ENCODE measurements at regions not wholly inside any gene's neighbourhood (a gene's known extent, or its start where the extent isn't known, plus 50 kb on each side); places are given as distances from the start of the nearest gene placed in this dataset.

DNA sequence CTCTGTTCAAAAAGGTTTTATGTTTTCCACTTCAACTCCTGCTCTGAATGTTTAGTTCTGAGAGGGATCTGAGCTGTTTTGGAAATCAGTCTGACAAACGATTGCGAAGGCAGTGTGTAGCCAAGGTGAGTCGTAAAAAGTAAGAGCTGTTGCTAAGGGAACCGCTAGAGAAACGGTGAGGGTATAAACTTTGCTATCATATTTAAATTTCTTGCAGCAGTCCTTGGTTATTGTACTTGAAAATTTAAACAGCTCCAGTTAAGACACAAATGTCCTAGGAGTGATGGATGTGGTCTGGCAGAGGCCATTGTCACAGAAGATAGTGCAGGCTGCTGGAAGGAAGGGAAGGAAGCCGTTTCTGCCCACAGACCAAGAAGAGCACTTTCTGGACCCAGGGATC, 64.9 kb upstream of the CITED2 start:
- in situ Hi-C loops (cut with MboI; ENCODE audit: low sequenced_read_pairs) = no loop called here

DNA sequence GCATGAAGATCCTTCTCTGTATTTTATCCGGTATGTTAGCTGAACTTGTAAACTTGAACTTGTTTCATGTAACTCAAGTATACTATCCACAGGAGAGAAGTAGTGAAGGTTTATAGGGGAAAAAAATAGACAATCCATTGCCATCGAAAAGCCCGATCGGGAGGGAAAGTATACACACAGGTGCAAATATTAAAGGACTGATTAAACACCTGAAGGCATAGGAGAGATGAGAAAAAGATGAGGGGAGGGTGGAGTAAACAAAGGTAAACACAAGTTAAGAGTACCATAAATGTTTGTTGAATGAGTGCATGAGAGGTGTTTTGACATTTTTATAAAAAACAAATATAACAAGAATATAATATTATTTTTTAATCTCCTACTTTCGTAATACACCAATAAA, 64.3 kb upstream of the CITED2 start:
- in situ Hi-C loops (cut with MboI; ENCODE audit: low sequenced_read_pairs) = no loop called here

DNA sequence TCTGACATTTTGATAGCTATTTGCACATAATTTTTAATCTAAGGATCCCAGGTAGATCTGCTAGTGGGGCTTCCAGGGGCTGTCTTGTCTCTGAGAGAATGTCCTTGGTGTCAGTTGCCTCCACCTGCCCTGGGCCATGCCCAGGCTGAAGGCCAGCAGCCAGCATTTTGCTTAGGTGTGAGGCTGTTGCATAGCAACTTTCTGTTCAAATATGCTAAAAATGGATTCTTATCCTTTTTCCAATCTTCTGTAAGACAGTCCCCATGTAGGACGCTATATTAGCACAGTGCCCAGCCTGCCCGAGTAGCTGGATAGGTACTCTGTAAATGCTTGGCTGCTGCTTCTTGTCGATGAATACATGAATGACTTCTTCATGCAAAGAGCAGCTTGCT, 62.5 kb upstream of the CITED2 start:
- in situ Hi-C loops (cut with MboI; ENCODE audit: low sequenced_read_pairs) = no loop called here

DNA sequence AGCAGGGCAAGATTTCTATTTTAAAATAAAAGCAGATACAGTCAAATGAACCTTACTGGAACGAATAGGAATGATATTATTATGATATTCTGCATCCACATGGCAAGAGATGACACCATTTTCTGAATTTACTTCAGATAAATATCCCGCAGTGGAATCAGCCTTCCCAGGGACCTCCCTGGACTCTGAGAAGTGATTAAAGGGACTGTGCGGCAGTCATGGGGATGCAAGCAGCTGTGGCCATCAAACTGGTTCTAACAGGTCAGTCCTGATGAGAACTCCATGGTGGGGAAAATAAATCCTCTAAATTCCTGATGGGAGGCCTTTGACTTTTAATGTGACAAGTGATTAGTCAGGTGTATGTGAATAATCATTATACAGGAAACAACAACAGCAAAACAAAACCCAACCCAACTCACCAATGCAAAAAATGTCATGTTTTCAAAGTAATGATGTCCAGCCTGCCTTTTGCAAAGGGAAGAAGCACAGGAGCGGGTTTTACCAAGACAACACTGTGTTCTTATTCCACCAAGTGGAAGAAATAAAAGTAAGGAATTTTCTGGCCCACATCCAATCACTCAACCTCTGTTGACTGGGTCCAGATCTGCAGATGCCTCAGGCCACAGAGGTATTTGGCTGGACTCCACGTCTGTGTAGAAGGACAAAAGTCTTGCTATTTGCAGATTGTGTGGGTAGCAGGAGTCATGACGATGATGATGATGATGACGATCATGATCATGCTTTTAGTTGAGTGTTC, 61.9 kb upstream of the CITED2 start:
- in situ Hi-C loops (cut with MboI; ENCODE audit: low sequenced_read_pairs) = no loop called here

DNA sequence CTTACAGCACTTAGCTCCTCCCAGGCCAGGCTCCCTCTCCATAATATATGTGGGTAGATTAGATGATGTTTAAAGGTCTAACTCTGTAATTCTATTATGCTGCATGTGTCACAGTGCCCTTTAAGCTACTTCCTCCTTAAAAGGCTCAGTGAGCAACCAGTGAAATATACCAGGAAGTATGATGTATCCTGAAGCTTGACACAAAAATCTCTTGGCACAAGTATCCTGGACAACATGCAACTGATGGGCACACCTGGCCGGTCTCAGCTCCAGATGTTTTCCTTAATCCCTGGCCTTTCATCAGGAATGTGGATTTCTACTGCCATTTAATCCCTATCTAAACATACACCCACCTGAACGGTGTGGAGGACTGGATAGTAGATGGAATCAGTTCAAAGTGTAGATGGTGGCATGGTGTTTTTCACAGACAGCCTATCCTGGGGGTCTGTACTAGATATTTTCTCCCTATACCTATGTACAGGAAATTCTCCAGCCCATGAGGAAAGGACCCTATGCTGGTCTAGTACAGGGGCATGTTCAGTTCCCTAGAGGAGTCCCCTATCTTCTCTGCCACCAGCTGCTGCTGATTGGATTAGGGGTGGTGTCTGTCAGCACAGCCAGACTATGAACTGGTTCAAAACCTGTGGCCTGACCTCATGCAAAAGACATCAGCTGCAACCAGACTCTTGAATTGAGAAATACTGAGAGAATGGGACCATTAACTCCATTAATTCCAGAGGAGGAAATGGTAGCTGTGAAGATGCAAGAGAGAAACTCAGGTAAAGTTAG, 59.4 kb upstream of the CITED2 start:
- in situ Hi-C loops (cut with MboI; ENCODE audit: low sequenced_read_pairs) = no loop called here

DNA sequence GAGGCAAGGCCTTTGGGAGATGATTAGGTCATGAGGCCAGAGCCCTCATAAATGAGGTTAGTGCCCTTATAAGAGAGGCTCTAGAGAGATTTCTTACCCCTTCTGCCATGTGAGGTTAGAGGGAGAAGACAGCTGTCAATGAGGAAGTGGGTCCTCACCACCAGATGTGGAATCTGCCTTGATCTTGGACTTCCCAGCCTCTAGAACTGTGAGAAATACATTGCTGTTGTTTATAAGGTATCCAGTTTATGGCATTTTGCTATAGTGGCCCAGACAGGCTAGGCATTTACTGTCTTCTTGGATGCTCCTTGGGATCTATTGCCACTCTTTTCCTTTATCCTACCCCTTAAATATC, 57.1 kb upstream of the CITED2 start:
- in situ Hi-C loops (cut with MboI; ENCODE audit: low sequenced_read_pairs) = no loop called here

DNA sequence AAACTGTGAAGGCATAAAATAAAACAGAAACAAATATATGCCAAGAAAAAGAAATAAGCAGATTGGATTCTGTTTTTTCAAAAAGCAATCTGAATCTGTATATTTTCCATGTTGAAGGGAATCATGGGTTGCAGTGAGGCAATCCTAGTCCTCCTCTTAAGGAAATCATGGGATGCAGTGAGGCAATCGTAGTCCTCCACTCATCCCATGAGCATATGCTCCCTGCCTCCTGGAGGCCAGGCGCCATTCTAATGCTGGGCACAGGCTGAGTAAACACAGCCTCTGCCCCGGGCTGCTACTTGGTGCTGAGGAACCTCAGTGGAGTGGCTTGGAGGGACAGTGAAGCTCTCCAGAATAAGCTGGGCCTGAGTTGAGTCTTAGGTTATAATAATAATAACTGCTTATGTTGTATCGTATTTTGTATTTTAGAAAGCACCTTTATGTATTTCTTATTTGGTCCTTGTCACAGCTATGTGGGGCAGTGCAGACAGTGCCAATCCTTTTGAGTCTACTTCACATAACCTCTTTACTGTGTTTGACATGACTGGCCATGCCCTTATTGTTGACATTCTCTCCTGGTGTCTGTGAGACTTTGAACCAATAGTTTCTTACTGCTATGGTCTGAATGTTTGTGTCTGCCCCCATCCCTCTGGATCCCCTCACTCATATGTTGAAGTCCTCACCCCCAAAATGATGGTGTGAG, 56.6 kb upstream of the CITED2 start:
- in situ Hi-C loops (cut with MboI; ENCODE audit: low sequenced_read_pairs) = no loop called here

DNA sequence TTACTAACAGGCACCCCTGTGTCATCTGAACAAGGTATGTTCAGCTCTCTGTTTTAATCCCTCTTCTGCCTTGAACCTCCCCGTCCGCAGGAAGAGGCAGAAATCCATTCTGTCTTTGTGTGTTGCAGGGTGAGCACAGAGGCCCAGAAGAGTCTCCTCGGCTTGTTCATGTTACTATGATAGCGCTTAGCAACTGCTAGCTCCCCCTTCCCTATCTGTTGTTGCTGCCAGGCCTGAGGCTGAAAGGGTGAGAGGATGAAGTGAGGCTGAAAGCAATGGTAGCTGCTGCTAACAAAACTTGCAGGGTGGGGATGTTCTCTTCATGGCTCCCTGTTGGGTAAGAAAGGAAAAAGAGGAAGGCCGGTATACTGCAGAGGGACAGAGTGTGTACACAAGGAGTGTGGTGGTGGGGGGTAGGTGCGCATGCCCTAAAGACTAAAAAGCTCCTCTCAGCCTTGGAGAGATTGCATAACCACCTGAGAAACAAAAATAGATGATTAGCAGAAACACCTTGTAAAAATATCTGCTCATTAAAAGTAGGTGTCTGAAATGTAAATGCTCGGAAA, 55.2 kb upstream of the CITED2 start:
- in situ Hi-C loops (cut with MboI; ENCODE audit: low sequenced_read_pairs) = no loop called here

DNA sequence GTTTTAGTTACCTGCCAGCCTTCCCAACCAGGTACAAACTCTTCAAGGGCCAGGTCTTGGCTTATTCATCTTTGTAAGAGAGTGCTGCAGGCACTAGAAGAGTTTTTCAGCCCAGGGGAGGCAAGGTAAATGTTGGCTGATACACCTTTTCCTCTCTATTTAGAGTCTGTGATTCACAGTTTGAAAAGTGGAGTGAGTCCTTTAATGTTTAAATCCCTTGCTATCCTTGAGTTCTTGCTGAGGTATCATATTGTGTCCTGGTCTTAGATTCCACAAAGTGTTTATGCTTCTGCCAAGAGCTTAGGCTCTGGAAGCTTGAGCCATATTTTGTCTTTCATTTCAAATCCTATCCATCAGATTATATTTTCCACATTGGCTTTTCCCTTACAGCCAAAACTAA, 52.8 kb upstream of the CITED2 start:
- in situ Hi-C loops (cut with MboI; ENCODE audit: low sequenced_read_pairs) = no loop called here

DNA sequence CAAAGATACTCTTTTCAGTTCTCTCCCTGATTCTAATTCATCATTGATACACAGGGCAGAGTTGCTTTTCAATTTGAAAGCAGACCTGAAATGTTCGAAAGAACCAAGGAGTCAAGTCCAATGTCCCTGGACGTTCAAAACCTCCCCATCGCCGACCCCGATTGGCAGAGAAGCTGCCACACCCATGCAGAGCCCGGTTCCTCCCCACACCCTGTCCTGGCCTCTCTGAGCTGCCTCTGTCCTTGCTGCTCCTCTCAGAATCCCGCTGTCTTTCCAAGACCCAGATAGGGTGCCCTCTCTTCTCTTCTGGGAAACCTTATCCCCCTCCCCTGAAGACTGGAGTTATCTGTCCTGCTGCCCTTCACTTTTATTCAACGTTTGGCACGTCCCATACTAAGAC, 52.3 kb upstream of the CITED2 start:
- in situ Hi-C loops (cut with MboI; ENCODE audit: low sequenced_read_pairs) = no loop called here

DNA sequence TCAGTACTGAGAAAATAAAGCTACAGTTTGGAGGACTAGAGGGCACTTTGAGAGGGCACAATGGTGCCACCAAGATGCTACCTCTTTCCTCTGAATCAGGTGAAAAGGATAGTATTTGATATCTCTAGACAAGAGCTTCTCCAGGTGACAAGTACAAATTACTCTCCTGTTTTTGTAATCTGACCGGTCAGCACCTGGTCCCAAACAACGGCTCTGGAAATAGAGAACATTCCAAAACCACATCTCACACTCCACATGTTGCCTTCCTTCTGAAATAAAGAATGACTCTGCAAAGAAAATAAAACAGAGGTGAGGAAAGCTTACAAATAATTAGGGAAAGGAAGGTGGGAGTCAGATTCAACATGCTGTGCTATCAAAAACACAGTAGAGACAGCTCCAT, 51.3 kb upstream of the CITED2 start:
- in situ Hi-C loops (cut with MboI; ENCODE audit: low sequenced_read_pairs) = no loop called here

DNA sequence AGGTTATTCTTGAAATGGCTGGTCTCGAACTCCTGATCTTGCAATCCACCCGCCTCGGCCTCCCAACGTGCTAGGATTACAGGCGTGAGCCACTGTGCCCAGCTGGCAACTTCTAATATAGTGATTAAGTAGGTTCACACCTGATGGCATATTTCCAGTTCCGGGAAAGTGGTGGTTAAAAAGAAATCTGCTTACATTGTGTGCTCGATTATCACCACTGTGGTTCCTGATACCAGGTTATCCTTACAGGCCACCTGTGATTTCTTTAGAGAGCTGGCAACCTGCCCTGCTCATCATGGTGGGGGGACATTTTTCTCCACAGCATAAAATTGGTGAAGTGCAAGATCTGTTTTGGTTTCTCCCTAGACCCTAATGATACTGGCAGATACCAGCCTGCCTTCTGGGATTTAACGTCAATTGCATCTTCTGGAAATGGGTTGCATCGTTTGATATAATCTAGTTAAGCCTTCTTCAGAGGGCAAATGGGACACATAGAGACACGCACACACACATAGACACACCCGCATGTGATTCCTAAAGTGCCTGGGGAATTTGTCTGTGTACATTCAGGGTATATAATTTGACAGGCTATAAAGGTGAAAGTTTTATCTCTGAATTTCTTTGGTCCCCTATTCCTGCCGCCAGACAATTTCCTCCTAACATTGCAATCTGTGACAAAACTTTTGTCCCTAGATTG, 49.7 kb upstream of the CITED2 start:
- in situ Hi-C loops (cut with MboI; ENCODE audit: low sequenced_read_pairs) = no loop called here

All from HL-60/S4 treated with retinoic acid at 250 ng/mL for 4 days and 3 days (cell line).